ENCODE measurements at regions not wholly inside any gene's neighbourhood (a gene's known extent, or its start where the extent isn't known, plus 50 kb on each side); places are given as distances from the start of the nearest gene placed in this dataset.
A peak's percentile ranks its signal among the peaks of the same experiment; 100 is the strongest.

- Histone ChIP-seq H3K9me3 (ENCODE audit: control insufficient read depth in 1 of 2, insufficient read depth in 1 of 2, low read depth in 1 of 2, low read length in 2 of 2) (no peaks in the 10 kb centered on the region), H4K20me1 (ENCODE audit: insufficient read depth) (no peaks in the 10 kb centered on the region), H3K9me2 (ENCODE audit: insufficient read depth) (no peaks in the 10 kb centered on the region), H2AFZ (ENCODE audit: low read depth, low read length, poor library complexity, severe bottlenecking) (no peak overlapping the region), H3K36me3 (ENCODE audit: control insufficient read depth in 1 of 2, insufficient read depth in 2 of 2, low read length in 2 of 2) (no peaks in the 10 kb centered on the region), H3K4me2 (ENCODE audit: low read length) (no peak overlapping the region), H3K4me3 (replicated peaks in 1 of 2; ENCODE audit: low read depth in 1 of 2, low read length in 2 of 2) (no peak overlapping the region), H3K27me3 (ENCODE audit: insufficient read depth, low read length) (no peaks in the 10 kb centered on the region), H3K9ac (ENCODE audit: low read length) (no peak overlapping the region), H3K79me2 (ENCODE audit: insufficient read depth, low read length) (no peaks in the 10 kb centered on the region), H3K4me1 (ENCODE audit: control insufficient read depth in 1 of 2, insufficient read depth in 2 of 2, low read length in 2 of 2) (no peaks in the 10 kb centered on the region), H3K27ac (ENCODE audit: low read depth, low read length) (no peak overlapping the region)
- ChIA-PET RAD21 (ENCODE audit: low non-redundant PET in 1 of 2, low total read pairs in 2 of 2, uncharacterized antibody in 2 of 2, unreplicated experiment in 2 of 2) (interaction anchor here (1.7 to 2.2 kb wide), 2 partner anchors 288 kb away, joined by 6 to 21 read pairs; no protein-coding TSS in a partner anchor), POLR2A (no interaction called here), CTCF (interaction anchor here (1.0 to 4.3 kb wide), 6 partner anchors 13 to 289 kb away, joined by 3 to 63 read pairs (median 4); partner anchors contain the start of gene ARHGEF3)
- intact Hi-C loops (cut with micrococcal nuclease) = loop anchor here (1.0 to 5.0 kb wide), 3 partner anchors 188 to 648 kb away; no protein-coding TSS in a partner anchor
- ATAC-seq = no peak
- TF ChIP-seq JUND (IDR thresholded peaks at IDR 0.05) = no peak
- TF ChIP-seq MAX (IDR thresholded peaks at IDR 0.05) = no peak
- TF ChIP-seq TCF7L2 (IDR thresholded peaks at IDR 0.05; ENCODE audit: borderline replicate concordance, extremely low read depth, insufficient read depth, insufficient read length) = no peak
- TF ChIP-seq POLR2AphosphoS5 (IDR thresholded peaks at IDR 0.05; ENCODE audit: low read depth, low read length) = no peak
- no peak for TF ChIP-seq ZFX (IDR thresholded peaks at IDR 0.05)
- BruUV-seq (replicated peaks) = no TSS peak
- no peak for DNase-seq (ENCODE audit: low read depth, low spot score)
Observed at GRCh38 chr3:56989977-56990640, 70.4 kb upstream of the SPATA12 start.

- POLR2A ChIA-PET = no interaction called here
- H3K27ac ChIP-seq (ENCODE audit: low read depth, low read length) = no peak overlapping the region
Observed at GRCh38 chr3:56989169-56989976, 71.1 kb upstream of the SPATA12 start.

More at GRCh38 chr3:56989169-56989976, 71.1 kb upstream of the SPATA12 start:
- no peak overlapping the region for H2AFZ ChIP-seq (ENCODE audit: low read depth, low read length, poor library complexity, severe bottlenecking)
- no peaks in the 10 kb centered on the region for H4K20me1 ChIP-seq (ENCODE audit: insufficient read depth)
- H3K9me3 ChIP-seq (ENCODE audit: control insufficient read depth in 1 of 2, insufficient read depth in 1 of 2, low read depth in 1 of 2, low read length in 2 of 2) = no peaks in the 10 kb centered on the region
- ATAC-seq (0 out of 2 replicates have a peak, but pooled peaks have one; percentile 6), DNase-seq (ENCODE audit: low read depth, low spot score) (no peak)
- no peaks in the 10 kb centered on the region for H3K9me2 ChIP-seq (ENCODE audit: insufficient read depth)
- no peaks in the 10 kb centered on the region for H3K27me3 ChIP-seq (ENCODE audit: insufficient read depth, low read length)
- H3K79me2 ChIP-seq (ENCODE audit: insufficient read depth, low read length) = no peaks in the 10 kb centered on the region
- no TSS peak for BruUV-seq (replicated peaks)
- no peak overlapping the region for H3K4me2 ChIP-seq (ENCODE audit: low read length)
- CTCF ChIA-PET = interaction anchor here (0.7 to 4.3 kb wide), 13 partner anchors 9 to 650 kb away, joined by 3 to 63 read pairs (median 6); partner anchors contain the start of gene ARHGEF3
- no peak overlapping the region for H3K9ac ChIP-seq (ENCODE audit: low read length)
- H3K4me3 ChIP-seq (replicated peaks in 1 of 2; ENCODE audit: low read depth in 1 of 2, low read length in 2 of 2) = no peak overlapping the region
- H3K4me1 ChIP-seq (ENCODE audit: control insufficient read depth in 1 of 2, insufficient read depth in 2 of 2, low read length in 2 of 2) = no peaks in the 10 kb centered on the region
- no peaks in the 10 kb centered on the region for H3K36me3 ChIP-seq (ENCODE audit: control insufficient read depth in 1 of 2, insufficient read depth in 2 of 2, low read length in 2 of 2)
- RAD21 ChIA-PET (ENCODE audit: low non-redundant PET in 1 of 2, low total read pairs in 2 of 2, uncharacterized antibody in 2 of 2, unreplicated experiment in 2 of 2) = interaction anchor here (0.6 to 2.2 kb wide), 6 partner anchors 188 to 287 kb away, joined by 3 to 21 read pairs (median 5); partner anchors contain the start of gene ARHGEF3 (in 1 of the 2)
- intact Hi-C loops (cut with micrococcal nuclease) = loop anchor here (1.0 to 5.0 kb wide), 3 partner anchors 187 to 647 kb away; no protein-coding TSS in a partner anchor
- TF ChIP-seq ZFX (IDR thresholded peaks at IDR 0.05) = no peak
- TF ChIP-seq EGR1 (IDR thresholded peaks at IDR 0.05; ENCODE audit: low read depth) = no peak
- TF ChIP-seq EZH2phosphoT487 (IDR thresholded peaks at IDR 0.05; ENCODE audit: borderline replicate concordance) = no peak
- TF ChIP-seq ATF3 (IDR thresholded peaks at IDR 0.05) = no peak
- TF ChIP-seq POLR2AphosphoS5 (IDR thresholded peaks at IDR 0.05; ENCODE audit: low read depth, low read length) = no peak
- TF ChIP-seq ZNF274 (IDR thresholded peaks at IDR 0.05; ENCODE audit: low read depth, low read length) = no peak

All from HCT116 (cell line).